Effector memory CD4-positive, alpha-beta T cell (primary cell): ENCODE measurements at regions not wholly inside any gene's neighbourhood (a gene's known extent, or its start where the extent isn't known, plus 50 kb on each side); places are given as distances from the start of the nearest gene placed in this dataset.

Experiments
- DNase-seq, 3 donors: peaks; one replicate each; pipeline ENCODE4 v3.0.0-alpha.2; 2020
- H3K27ac ChIP-seq: 2 replicates; pipeline ENCODE4 v1.7.0; 2013; ENCODE audit warnings: mild to moderate bottlenecking, low read length, moderate library complexity; ENCODE audit not compliant: insufficient read depth, poor library complexity, severe bottlenecking
- H3K27me3 ChIP-seq: replicated peaks from 2 replicates; pipeline ENCODE4 v1.7.0; 2013; ENCODE audit warnings: mild to moderate bottlenecking, low read length; ENCODE audit not compliant: insufficient read depth, control insufficient read depth, poor library complexity, severe bottlenecking
- H3K36me3 ChIP-seq: 2 replicates; pipeline ENCODE4 v1.7.0; 2013; ENCODE audit warnings: mild to moderate bottlenecking, low read length, moderate library complexity; ENCODE audit not compliant: control insufficient read depth, insufficient read depth
- H3K4me1 ChIP-seq: 2 replicates; pipeline ENCODE4 v1.7.0; 2013; ENCODE audit warnings: low read length, mild to moderate bottlenecking; ENCODE audit not compliant: control insufficient read depth, insufficient read depth, poor library complexity, severe bottlenecking
- H3K4me3 ChIP-seq: 2 replicates; pipeline ENCODE4 v1.7.0; 2013; ENCODE audit warnings: low read length, low read depth, mild to moderate bottlenecking; ENCODE audit not compliant: insufficient read depth, poor library complexity, severe bottlenecking
- H3K9me3 ChIP-seq: 2 replicates; pipeline ENCODE4 v1.7.0; 2013; ENCODE audit warnings: mild to moderate bottlenecking, low read length, moderate library complexity; ENCODE audit not compliant: control insufficient read depth

DNA sequence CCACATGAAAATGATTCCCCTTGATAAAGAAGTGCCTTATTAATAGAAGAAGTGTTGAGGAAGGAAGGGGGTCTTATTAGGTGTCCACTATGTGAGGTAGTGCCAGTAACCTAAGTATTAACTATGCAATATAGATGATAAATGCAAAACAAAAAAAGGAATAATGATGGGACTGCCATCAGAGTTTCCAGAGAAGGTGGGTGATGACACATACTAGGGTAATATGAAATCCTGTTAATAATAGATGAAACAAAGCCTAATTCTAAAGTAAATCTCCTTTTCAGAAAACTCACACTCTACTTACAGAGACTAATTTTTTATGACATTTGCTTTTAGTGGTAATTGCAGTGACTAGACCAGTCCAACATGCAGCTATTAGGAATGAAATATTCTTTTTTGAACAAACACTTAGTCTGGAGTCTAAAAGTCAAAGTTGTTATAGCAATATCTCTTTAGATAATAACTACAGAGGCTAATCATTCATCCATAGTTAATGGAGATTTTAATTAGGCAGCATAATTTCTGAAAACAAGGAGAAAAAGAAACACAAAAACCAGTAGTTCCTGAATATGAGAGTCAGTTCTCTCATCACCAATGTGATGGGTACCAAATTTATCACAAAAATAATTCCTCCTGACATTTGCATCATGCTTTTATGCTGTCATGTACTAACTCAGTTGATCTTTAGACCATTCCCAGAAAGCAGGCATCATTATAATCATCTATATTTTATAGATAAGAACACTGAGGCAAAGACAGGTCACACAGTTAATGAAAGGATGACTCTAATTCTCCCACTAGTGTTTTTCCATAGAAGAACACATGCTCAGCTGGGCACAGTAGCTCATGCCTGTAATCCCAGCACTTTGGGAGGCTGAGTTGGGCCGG, 208.8 kb upstream of the ARG1 start:
- H3K27ac ChIP-seq = no peak overlapping the region
- no peaks in the 10 kb centered on the region for H3K36me3 ChIP-seq
- no peak for DNase-seq
- H3K4me1 ChIP-seq = no peaks in the 10 kb centered on the region
- no peak overlapping the region for H3K4me3 ChIP-seq
- no peaks in the 10 kb centered on the region for H3K27me3 ChIP-seq
- H3K9me3 ChIP-seq = no peaks in the 10 kb centered on the region

DNA sequence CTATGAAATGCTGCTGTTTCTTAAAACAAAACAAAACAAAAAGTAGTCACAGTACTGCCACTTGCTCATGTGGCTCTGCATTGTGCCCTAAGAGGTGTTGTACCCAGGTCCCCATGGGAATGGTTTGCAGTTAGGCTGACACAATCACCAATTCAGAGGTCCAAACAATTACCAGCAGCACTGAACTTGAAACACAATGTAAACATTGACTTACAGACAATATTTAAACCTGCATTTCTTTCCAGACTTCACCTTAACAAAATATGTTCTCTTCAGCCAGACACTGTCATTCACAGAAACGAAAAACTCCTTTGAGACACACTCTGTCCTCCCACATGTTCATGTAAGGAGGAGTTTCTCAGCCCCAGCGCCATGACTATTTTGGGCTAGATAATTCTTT, 206.8 kb upstream of the ARG1 start:
- H3K4me1 ChIP-seq = no peaks in the 10 kb centered on the region
- H3K4me3 ChIP-seq = no peak overlapping the region
- no peaks in the 10 kb centered on the region for H3K36me3 ChIP-seq
- DNase-seq = no peak
- H3K9me3 ChIP-seq = no peaks in the 10 kb centered on the region
- no peaks in the 10 kb centered on the region for H3K27me3 ChIP-seq
- H3K27ac ChIP-seq = no peak overlapping the region

DNA sequence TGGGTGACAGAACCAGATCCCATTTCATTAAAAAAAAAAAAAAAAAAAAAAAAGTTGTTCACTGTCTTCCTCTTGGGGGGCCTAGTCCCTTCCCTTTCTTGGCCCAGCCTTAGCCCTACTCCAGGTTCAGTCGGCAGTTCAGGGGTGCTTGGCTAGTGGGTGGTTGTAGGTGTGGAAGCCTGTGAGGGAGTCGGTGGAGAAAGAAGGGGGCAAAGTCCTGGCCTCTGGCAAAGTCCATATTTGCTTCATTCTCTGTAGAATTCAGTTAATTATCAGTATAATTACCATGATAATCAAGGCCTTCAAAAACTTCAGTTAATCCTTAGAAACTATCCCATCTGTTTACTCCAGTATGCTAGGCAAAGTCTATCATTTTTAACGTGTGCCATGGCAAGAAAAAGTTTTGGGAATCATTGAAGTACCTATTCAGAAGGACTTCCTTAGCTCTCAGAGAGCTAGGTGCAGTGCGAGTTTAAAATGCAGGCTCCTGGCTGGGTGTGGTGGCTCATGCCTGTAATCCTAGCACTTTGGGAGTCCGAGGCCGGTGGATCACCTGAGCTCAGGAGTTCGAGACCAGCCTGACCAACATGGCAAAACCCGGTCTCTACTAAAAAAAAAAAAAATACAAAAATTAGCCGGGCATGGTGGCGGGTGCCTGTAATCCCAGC, 205.7 kb upstream of the ARG1 start:
- DNase-seq = no peak
- Histone ChIP-seq H3K36me3 (no peaks in the 10 kb centered on the region), H3K4me1 (no peaks in the 10 kb centered on the region), H3K27me3 (no peaks in the 10 kb centered on the region), H3K27ac (no peak overlapping the region), H3K9me3 (no peaks in the 10 kb centered on the region), H3K4me3 (no peak overlapping the region)

DNA sequence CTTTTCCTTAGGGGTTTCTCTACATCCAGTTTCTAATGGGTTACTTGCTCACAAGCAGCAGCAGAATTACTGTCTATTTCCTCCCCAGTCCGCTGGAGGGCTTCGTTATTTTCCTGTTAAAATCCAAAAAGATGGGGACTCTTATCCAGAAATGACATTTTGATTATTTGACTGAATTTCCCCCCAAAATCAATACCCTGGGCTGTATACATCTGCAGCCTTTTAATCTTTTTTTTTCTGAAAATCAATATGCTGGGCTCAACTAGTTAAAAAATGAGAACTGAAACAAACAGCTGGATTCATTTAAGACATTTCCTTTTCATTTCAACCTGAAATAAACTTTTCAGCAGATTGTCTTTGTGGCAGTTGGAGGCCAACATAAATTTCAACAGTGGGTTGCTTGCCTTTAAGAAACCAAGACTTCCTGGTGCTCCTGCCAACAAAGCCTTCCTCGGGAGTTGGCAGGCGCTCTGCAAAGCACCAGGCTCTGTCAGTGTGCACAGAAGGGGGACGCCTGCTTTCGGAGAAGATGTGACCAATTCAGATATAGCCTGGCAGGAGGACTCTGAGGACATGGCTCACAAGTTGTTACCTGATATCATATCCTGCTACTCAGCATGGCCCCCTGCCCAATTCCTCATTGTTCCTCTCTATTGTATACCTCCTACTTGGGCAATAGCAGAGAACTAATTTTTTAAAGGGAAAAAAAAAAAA, 204.7 kb upstream of the ARG1 start:
- Histone ChIP-seq H3K4me3 (no peak overlapping the region), H3K27ac (no peak overlapping the region), H3K9me3 (no peaks in the 10 kb centered on the region), H3K4me1 (no peaks in the 10 kb centered on the region), H3K36me3 (no peaks in the 10 kb centered on the region), H3K27me3 (no peaks in the 10 kb centered on the region)
- DNase-seq = no peak

DNA sequence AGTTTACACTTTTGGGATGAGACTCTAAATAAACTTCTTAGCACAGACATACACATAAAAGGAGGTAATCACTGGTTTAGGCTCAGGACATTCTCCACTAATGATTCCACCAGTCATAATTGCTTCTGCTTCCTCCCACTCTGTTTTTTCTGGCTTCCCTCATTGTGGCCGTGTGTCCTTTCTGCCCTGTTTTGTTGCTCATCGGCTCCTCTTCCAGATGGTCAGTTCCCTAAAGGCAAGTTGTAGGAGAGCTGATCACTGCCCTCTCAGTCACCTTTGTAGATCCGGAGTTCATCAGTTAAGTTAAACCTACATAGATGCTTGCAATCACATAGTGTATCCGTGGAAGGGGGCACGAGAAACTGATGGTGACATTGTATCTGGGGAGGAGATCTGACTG, 200.5 kb upstream of the ARG1 start:
- H3K4me3 ChIP-seq = no peak overlapping the region
- no peaks in the 10 kb centered on the region for H3K36me3 ChIP-seq
- H3K9me3 ChIP-seq = no peaks in the 10 kb centered on the region
- H3K27me3 ChIP-seq = no peaks in the 10 kb centered on the region
- no peaks in the 10 kb centered on the region for H3K4me1 ChIP-seq
- no peak for DNase-seq
- H3K27ac ChIP-seq = no peak overlapping the region

DNA sequence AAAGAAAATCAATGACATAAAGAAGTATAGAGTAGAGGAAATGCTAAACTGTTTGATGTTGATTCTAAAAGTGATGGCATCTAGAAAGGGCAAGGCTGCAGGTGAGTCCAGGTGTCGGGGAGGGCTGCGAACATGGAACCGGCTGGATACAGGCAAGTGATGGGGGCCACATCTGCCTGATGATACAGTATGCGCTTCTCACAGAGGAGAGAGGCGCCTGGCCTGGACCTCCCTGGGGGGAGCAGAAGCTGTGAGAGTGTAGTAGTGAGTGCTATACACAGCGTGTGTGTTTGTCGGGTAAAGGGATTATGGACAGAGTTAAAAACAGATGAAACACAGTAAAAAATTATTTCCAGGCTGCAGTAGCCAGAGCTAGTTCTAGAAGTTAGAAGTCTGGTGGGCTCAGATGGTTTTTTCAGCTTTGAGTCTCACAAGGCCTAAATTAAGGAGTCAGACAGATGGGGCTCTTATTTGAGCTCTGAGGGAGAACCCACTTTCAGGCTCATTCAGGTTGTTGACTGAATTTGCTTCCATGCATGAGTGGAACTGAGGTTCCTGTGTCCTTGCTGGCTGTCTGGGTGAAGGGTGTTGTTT, 195.8 kb upstream of the ARG1 start:
- DNase-seq = no peak
- no peaks in the 10 kb centered on the region for H3K36me3 ChIP-seq
- no peaks in the 10 kb centered on the region for H3K27me3 ChIP-seq
- H3K27ac ChIP-seq = no peak overlapping the region
- no peak overlapping the region for H3K4me3 ChIP-seq
- H3K9me3 ChIP-seq = no peaks in the 10 kb centered on the region
- H3K4me1 ChIP-seq = no peaks in the 10 kb centered on the region

DNA sequence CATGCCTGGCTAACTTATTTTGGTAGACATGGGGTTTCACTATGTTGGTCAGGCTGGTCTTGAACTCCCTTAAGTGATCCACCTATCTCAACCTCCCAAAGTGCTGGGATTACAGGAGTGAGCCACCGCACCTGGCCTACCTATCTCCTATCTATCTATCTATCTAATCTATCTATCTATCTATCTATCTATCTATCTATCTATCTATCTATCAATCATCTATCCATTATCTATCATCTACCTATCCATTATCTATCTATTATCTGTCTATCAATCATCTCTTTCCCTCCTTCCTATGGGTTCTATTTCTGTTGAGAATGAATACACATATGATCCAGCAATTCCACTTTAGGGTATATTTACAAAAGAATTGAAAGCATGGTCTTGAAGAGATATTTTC, 194.2 kb upstream of the ARG1 start:
- H3K27me3 ChIP-seq = no peaks in the 10 kb centered on the region
- DNase-seq = no peak
- no peak overlapping the region for H3K27ac ChIP-seq
- H3K4me3 ChIP-seq = no peak overlapping the region
- H3K4me1 ChIP-seq = no peaks in the 10 kb centered on the region
- no peaks in the 10 kb centered on the region for H3K9me3 ChIP-seq
- H3K36me3 ChIP-seq = no peaks in the 10 kb centered on the region

DNA sequence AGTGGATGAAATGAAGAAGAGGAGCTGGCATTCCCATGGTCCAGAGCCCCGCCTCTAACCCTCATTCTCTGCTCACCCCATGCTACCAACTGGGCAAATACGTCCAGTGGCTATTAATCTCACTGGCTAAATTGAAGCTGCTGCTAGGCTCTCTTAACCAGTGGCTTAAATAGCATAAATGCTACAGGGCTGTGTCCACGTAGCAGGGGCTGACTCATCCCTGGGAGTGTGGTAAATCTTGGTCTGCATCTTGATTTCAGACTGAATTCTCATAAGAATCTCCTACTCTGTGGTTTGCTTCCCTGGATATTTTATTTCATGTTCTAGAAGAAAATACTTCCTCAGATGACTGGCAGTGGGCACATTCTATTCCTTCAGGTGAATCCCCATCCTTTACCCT, 193.1 kb upstream of the ARG1 start:
- Histone ChIP-seq H3K27me3 (no peaks in the 10 kb centered on the region), H3K27ac (no peak overlapping the region)
- DNase-seq = no peak

DNA sequence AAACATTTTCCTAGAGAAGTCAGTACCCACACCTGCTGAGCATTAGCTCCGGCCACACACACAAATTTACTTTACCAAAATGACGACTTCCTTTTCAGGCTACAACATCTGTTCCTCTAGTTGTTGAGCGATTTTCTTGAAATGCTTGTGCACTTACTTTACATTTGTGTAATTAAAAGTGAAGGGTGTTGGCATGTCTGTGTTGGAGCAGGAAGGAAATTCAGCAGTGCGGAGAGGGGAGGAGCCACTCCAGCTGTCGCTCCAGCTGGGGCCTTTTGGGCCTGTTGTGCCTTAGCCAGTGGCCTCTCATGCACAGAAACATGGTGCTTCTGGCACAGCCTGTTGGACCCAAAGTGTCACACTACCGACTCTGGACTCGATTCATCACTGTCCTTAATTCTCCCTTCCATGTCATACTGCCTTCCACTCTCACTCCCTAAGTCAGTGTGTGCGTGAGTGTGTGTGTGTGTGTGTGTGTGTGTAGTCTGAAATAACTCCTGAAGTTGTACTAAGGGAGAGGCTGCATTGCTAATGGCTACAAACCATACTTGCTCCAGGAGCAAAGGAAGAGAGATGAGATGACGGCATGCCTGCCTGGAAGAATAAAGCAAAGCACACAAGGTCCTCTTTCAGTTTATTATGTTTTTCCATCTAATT, 191.8 kb upstream of the ARG1 start:
- Histone ChIP-seq H3K4me1 (no peaks in the 10 kb centered on the region), H3K4me3 (no peak overlapping the region), H3K36me3 (no peaks in the 10 kb centered on the region), H3K9me3 (no peaks in the 10 kb centered on the region), H3K27me3 (no peaks in the 10 kb centered on the region), H3K27ac (no peak overlapping the region)
- DNase-seq = no peak

More for the DNA sequence above, 193.1 kb upstream of the ARG1 start:
- H3K36me3 ChIP-seq = no peaks in the 10 kb centered on the region
- H3K4me1 ChIP-seq = no peaks in the 10 kb centered on the region
- no peaks in the 10 kb centered on the region for H3K9me3 ChIP-seq
- H3K4me3 ChIP-seq = no peak overlapping the region
